HG03103 (cell line): ENCODE measurements at regions not wholly inside any gene's neighbourhood (a gene's known extent, or its start where the extent isn't known, plus 50 kb on each side); places are given as distances from the start of the nearest gene placed in this dataset.
"Not testable (repeated sequence)": the region's sequence is repeated elsewhere in the genome, so short reads cannot be mapped to it uniquely, and the experiment has no call there.

Experiments
- ATAC-seq: cut with Tn5 transposase; IDR thresholded peaks from one replicate; pipeline ENCODE4 v1.9.1; 2021; ENCODE audit warnings: low read depth; ENCODE audit not compliant: unreplicated experiment

DNA sequence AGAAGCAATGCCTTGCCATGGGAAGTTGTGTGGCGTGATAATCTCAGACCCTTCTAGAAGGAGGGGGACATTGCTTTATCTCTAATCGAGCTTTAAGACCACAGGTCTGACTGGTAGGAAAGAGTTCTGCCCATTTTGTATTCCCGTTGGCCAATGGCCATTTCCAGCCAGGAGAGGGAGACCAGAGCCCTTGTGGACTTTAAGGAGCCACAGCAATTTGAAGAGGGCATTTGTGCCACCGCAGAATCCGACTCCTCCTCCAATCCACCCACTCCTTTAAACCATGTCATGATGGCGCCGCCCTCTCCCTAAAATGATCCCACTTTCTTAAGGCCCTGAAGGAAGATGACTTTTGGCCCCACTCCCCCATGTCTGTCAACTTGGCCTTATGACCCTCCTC lies 560.5 kb upstream of the ADAMTS16 start:
- no peak for ATAC-seq

DNA sequence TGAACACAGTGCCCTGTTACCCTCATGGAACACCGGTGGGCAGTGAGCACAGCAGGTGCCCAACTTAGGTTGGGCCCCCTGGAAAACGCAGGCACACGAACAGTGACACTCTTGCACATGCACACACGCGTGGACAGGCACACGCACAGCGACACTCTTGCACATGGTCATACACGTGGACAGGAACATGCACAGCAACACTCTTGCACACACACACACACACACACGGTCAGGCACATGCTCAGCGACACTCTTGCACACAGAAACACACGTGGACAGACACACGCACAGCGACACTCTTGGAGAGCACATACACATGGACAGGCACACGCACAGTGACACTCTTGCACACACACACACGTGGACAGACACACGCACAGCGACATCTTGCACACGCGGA lies 559.4 kb upstream of the ADAMTS16 start:
- ATAC-seq: no peak

DNA sequence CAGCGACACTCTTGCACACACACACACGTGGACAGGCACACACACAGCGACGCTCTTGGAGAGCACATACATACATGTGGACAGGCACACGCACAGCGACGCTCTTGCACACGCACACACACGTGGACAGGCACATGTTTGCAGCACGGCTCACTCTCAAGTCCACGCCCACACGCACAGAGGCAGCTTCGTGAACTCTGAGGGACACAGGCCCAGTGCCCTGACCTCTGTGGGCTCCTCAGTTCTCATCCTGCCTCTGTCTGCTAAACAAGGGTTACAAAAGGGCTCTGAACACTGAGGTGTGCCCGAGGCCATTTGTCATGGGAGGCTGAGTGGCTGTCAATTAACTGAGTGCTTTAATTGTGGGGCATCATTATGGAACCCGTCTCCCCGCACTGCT lies 558.8 kb upstream of the ADAMTS16 start:
- no peak for ATAC-seq

DNA sequence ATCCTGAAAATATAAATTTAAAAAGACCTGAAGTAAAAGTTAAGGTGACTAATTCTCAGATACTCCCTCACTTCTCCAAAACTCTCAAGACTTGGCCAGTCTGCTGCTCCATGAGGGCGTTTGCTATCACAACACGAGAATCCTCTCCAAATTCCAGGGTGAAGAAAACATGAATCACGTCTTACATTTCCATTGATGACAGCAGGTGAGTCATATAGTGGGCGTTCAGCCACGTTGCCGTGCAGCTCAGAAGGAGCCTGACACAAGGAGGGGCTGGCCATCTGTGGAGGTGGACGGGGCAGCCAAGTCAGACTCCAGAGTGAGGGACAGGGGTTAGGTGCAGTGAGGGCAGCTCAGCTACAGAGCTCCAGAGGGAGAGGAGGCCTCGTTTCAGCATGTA lies 555.1 kb upstream of the ADAMTS16 start:
- no peak for ATAC-seq

GRCh38 chr5:4613440-4613839 lies 526.7 kb upstream of the ADAMTS16 start:
- no peak for ATAC-seq

DNA sequence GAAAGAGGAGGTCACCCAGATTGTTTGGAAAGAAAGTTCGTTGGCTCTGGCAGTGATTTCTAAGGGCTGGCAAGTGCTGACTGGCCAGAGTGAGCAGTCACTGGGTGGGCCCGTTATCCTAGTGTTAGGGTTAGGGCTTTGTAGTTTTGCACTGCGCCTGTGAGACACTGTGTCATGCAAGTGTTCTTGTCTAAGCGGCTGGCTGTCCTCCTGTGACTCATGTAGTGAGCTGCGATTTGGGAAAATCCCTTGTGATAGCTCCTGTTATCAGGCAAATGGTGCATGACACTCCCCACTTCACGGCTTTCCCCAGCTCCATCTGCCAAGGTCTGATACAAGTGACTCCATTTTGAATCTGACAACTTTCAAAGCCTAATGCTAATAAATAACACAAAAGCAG lies 526.0 kb upstream of the ADAMTS16 start:
- ATAC-seq: no peak

DNA sequence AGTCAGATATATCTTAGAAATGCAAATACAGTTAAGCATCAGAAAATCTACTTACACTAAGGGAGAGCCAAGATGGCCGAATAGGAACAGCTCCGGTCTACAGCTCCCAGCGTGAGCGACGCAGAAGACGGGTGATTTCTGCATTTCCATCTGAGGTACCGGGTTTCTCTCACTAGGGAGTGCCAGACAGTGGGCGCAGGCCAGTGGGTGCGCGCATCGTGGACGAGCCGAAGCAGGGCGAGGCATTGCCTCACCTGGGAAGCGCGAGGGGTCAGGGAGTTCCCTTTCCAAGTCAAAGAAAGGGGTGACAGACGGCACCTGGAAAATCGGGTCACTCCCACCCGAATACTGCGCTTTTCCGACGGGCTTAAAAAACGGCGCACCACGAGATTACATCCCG lies 524.8 kb upstream of the ADAMTS16 start:
- not testable (repeated sequence) for ATAC-seq

DNA sequence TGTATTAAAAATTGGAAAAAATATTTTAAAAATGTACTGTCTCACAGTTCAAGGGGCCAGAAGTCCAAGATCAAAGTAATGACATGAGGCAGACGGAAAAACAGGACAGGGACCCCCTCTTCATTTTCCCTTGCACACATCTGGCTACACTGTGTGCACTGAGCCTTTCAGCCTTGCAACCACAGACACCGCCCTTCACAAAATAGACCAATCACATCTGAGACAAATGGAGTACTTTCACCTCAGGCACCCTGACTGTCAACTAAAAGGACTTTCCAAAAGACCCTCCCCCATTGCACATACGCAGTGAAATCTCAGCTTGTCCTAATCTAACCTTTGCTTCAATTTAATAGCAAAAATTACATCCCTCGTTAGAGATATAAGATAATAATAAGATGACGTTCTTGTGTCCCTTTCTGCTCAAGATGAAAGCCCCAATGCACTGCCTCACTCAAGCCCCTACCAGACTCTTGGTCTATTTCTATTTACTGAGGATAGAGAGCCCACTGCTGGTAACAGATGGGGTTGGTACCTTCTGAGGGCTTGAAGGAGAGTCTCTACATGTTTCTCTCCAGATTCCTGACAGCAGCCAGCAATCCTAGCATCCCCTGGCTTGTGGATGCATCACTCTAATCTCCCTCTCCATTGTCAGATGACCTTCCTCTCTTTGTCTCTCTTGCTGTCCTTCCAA lies 514.8 kb upstream of the ADAMTS16 start:
- no peak for ATAC-seq

DNA sequence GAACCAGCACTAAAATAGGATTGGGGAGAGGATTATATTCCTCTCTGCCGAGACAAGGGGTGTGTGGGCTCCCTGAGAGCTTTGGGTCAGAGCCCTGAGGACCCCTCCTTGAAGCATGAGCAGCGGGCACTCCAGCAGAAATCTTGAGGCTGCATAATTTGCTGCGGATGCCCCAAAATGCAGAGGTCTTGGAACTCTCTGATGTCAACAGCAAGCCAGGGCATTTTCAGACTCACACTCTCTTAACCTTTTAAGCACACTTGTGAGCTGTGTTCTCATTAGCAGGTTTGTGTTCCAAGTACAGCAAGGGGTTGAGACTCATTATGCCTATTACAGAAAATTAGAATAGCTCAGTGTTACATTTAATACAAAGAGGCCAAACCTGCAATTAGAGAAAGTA lies 513.0 kb upstream of the ADAMTS16 start:
- no peak for ATAC-seq

DNA sequence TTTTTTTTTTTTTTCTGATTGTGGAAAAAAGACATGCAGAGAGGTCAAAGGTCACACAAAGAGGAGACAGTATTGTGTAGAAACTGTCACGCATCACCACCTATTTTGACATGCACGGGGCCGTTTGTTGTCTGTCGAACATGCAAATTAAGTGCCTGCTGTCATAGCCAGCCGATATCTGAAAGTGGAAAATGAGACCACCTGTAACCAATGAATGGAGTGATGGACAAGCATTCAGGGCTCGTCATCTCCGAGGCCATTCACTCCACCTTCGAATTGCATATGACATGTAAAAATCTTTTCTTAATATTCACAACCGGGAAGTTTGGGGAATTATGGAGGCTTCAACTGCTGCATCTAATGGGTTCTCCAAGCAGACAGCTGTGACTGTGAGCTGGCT lies 512.2 kb upstream of the ADAMTS16 start:
- no peak for ATAC-seq

DNA sequence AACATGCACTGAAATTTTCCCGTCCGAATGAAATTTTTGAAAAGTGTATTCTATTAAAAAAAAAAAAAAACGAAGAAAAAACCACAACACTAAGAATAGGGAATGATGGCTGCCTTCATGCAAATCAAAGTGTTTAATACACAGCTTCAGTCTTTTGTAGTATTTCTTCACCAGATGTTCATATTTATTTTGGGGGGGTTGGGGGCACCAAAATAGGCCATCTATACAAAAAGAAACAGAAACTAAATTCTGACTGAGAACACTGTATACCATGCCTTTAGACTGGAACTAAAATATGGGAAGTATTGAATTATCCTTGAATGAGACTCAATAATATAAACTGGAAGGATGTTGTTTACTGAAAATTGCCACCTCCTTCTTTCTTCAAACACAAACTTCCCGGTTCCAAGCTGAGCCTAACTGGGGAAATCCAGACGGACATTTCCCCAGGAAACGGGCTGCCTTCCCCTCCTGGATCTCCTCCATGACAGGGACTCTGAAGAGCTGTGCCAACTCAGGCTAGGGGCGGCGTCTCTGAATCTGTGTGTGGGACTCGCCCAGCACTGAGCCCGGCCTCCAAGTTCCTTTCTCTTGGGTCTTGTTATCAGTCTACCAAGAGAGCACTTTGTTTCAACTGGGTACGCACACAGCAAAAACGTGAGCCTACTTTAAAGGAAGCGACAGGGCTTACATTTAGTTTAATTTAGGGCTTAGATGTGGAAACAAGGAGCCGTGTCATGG lies 511.3 kb upstream of the ADAMTS16 start:
- no peak for ATAC-seq

DNA sequence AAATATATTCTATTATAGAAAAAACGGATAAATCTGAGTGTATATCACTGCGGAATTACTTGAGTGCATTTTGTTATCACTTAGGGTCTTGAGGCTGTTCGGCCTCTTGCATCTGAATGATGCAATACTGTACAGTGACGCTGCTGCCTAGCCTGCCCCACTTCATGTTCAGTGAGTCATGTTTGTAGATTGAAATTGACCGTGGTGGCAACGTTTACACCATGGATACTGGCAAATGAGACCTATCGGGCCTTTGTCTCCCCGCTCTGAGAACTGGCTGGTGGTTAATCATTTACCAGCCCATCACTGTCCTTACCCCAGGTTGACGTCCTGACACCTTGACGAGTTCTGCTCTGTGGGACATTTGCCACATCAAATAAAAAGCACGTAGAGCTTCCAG lies 510.1 kb upstream of the ADAMTS16 start:
- ATAC-seq: no peak

- ATAC-seq: no peak
Observed at GRCh38 chr5:4634342-4634741, 505.8 kb upstream of the ADAMTS16 start.

- no peak for ATAC-seq
Observed at GRCh38 chr5:4636378-4636777, 503.8 kb upstream of the ADAMTS16 start.

- ATAC-seq: no peak
Observed at GRCh38 chr5:4639946-4640345, 500.2 kb upstream of the ADAMTS16 start.

GRCh38 chr5:4640795-4641194 lies 499.3 kb upstream of the ADAMTS16 start:
- ATAC-seq: no peak

GRCh38 chr5:4642525-4642924 lies 497.6 kb upstream of the ADAMTS16 start:
- no peak for ATAC-seq

DNA sequence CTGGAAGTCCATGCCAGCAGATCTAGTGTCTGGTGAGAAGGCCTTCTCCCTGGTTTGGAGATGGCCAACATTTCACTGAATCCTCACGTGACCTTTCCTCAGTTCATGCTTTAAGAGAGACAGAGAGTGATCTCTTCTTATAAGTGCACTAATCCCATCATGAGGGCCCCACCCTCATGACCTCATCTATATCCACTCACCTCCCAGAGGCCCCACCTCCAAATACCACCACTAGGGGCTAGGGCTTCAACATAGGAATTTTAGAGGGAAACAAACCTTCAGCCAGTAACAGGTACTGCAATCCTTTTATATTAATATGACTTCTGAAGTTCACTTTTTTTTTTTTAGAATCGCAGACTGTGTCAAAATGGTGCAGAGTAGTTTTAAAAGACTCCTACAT lies 496.9 kb upstream of the ADAMTS16 start:
- ATAC-seq: no peak

GRCh38 chr5:4643960-4644359 lies 496.2 kb upstream of the ADAMTS16 start:
- ATAC-seq: no peak

- ATAC-seq: no peak
Observed at GRCh38 chr5:4646715-4647375, 493.3 kb upstream of the ADAMTS16 start.

DNA sequence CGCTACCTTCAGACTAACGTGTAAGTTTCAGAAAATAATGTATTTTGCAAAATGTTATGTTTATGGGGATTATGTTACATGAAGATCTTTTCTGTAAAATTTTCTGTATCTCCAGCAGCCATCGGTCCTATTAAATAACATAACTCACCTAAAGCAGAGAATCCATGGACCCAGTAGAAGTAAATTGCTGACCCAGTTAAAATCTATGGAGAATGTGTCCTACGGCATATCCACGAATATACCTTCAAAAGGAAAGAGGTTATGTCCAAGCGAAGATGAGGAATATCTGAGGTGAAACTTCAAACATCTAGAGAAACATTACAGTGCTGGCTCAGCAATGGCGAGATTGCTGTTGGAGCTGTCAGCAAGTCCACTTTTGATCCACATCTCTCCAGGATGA lies 492.2 kb upstream of the ADAMTS16 start:
- ATAC-seq: no peak
